HG03280 (cell line): ENCODE measurements at regions not wholly inside any gene's neighbourhood (a gene's known extent, or its start where the extent isn't known, plus 50 kb on each side); places are given as distances from the start of the nearest gene placed in this dataset.

Source experiments
- ATAC-seq: cut with Tn5 transposase; IDR thresholded peaks from one replicate; pipeline ENCODE4 v1.9.1; 2021; ENCODE audit warnings: mild to moderate bottlenecking, moderate library complexity; ENCODE audit not compliant: unreplicated experiment

- ATAC-seq: no peak
Observed at GRCh38 chr22:34038801-34039555, 118.7 kb upstream of the LARGE1 start.

- no peak for ATAC-seq
Observed at GRCh38 chr22:34045311-34045710, 125.0 kb upstream of the LARGE1 start.

GRCh38 chr22:34055525-34056200 is 135.4 kb upstream of the LARGE1 start:
- no peak for ATAC-seq

- no peak for ATAC-seq
Observed at GRCh38 chr22:34057726-34058125, 137.4 kb upstream of the LARGE1 start.

- no peak for ATAC-seq
Observed at GRCh38 chr22:34064696-34065095, 144.4 kb upstream of the LARGE1 start.

- no peak for ATAC-seq
Observed at GRCh38 chr22:34067031-34067430, 146.8 kb upstream of the LARGE1 start.

GRCh38 chr22:34068001-34068400 is 147.7 kb upstream of the LARGE1 start:
- ATAC-seq: no peak

- ATAC-seq: no peak
Observed at GRCh38 chr22:34070051-34070450, 149.8 kb upstream of the LARGE1 start.

- ATAC-seq: no peak
Observed at GRCh38 chr22:34070531-34070930, 150.3 kb upstream of the LARGE1 start.

GRCh38 chr22:34072585-34072984 is 152.3 kb upstream of the LARGE1 start:
- ATAC-seq: no peak

- ATAC-seq: no peak
Observed at GRCh38 chr22:34080433-34080832, 160.2 kb upstream of the LARGE1 start.

GRCh38 chr22:34096770-34097169 is 176.5 kb upstream of the LARGE1 start:
- ATAC-seq: no peak

- ATAC-seq: no peak
Observed at GRCh38 chr22:34099278-34099677, 179.0 kb upstream of the LARGE1 start.

- ATAC-seq: no peak
Observed at GRCh38 chr22:34102633-34103032, 182.4 kb upstream of the LARGE1 start.

- no peak for ATAC-seq
Observed at GRCh38 chr22:34105461-34106062, 185.3 kb upstream of the LARGE1 start.

GRCh38 chr22:34108168-34108567 is 187.9 kb upstream of the LARGE1 start:
- ATAC-seq: no peak

GRCh38 chr22:34111210-34111824 is 191.0 kb upstream of the LARGE1 start:
- ATAC-seq: peak; percentile 47

GRCh38 chr22:34113381-34113780 is 193.1 kb upstream of the LARGE1 start:
- no peak for ATAC-seq

- no peak for ATAC-seq
Observed at GRCh38 chr22:34114406-34114805, 194.1 kb upstream of the LARGE1 start.

- ATAC-seq: no peak
Observed at GRCh38 chr22:34115722-34116121, 195.4 kb upstream of the LARGE1 start.

- ATAC-seq: no peak
Observed at GRCh38 chr22:34116126-34116525, 195.8 kb upstream of the LARGE1 start.

GRCh38 chr22:34122042-34122441 is 201.8 kb upstream of the LARGE1 start:
- no peak for ATAC-seq
